ENCODE measurements at regions not wholly inside any gene's neighbourhood (a gene's known extent, or its start where the extent isn't known, plus 50 kb on each side); places are given as distances from the start of the nearest gene placed in this dataset.

DNA sequence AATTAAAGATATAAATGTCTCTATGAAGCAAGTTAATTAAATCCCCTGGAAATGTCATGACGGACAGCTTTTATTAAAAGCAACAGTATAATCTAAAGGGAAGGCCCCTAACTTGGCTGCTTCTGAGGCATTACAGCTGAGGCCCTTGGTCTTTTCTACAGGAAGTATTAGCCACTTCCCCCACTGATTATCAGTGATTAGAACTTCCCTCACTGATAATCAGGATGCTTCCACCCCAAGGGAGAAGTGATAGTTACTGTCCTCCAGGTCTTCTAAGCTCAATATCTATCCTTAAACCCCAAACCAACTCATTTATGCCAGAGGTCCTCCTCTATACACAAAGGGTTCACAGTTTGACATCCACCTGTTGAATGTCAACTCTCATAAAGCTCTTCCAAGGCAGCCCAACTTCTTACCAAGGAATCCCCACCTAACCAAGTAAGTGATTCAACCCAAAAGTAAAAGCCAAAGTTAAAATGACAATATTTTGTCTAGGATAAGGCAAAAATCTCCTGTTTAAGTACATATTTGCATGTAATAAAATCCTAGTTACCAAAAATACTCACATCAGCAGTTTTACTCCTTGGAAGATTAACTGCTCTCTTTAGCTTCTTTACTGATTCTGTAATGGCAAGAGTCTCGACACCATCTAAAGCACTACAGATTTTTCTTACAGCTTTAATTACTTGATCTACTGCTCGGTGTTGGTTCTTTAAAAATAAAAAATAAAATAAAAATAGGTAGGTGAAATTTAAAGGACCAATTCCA is 58.6 kb upstream of the RPS13 start:
- no TSS peak for BruUV-seq (replicated peaks)
- TF ChIP-seq SIN3A (IDR thresholded peaks at IDR 0.05; ENCODE audit: borderline replicate concordance, insufficient read depth, low read depth, low read length) = no peak
- TF ChIP-seq POLR2AphosphoS5 (IDR thresholded peaks at IDR 0.05; ENCODE audit: low read depth, low read length) = no peak
- no peak for TF ChIP-seq TCF7L2 (IDR thresholded peaks at IDR 0.05; ENCODE audit: low read depth, low read length)
- TF ChIP-seq, protein P1, sequence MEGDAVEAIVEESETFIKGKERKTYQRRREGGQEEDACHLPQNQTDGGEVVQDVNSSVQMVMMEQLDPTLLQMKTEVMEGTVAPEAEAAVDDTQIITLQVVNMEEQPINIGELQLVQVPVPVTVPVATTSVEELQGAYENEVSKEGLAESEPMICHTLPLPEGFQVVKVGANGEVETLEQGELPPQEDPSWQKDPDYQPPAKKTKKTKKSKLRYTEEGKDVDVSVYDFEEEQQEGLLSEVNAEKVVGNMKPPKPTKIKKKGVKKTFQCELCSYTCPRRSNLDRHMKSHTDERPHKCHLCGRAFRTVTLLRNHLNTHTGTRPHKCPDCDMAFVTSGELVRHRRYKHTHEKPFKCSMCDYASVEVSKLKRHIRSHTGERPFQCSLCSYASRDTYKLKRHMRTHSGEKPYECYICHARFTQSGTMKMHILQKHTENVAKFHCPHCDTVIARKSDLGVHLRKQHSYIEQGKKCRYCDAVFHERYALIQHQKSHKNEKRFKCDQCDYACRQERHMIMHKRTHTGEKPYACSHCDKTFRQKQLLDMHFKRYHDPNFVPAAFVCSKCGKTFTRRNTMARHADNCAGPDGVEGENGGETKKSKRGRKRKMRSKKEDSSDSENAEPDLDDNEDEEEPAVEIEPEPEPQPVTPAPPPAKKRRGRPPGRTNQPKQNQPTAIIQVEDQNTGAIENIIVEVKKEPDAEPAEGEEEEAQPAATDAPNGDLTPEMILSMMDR (IDR thresholded peaks at IDR 0.05) = no peak
- TF ChIP-seq, protein P2, sequence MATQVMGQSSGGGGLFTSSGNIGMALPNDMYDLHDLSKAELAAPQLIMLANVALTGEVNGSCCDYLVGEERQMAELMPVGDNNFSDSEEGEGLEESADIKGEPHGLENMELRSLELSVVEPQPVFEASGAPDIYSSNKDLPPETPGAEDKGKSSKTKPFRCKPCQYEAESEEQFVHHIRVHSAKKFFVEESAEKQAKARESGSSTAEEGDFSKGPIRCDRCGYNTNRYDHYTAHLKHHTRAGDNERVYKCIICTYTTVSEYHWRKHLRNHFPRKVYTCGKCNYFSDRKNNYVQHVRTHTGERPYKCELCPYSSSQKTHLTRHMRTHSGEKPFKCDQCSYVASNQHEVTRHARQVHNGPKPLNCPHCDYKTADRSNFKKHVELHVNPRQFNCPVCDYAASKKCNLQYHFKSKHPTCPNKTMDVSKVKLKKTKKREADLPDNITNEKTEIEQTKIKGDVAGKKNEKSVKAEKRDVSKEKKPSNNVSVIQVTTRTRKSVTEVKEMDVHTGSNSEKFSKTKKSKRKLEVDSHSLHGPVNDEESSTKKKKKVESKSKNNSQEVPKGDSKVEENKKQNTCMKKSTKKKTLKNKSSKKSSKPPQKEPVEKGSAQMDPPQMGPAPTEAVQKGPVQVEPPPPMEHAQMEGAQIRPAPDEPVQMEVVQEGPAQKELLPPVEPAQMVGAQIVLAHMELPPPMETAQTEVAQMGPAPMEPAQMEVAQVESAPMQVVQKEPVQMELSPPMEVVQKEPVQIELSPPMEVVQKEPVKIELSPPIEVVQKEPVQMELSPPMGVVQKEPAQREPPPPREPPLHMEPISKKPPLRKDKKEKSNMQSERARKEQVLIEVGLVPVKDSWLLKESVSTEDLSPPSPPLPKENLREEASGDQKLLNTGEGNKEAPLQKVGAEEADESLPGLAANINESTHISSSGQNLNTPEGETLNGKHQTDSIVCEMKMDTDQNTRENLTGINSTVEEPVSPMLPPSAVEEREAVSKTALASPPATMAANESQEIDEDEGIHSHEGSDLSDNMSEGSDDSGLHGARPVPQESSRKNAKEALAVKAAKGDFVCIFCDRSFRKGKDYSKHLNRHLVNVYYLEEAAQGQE (IDR thresholded peaks at IDR 0.05; ENCODE audit: insufficient read depth in 1 of 2, low read depth in 2 of 2, low read length in 1 of 2) = no peak
- peaks cover 4% of the 10 kb centered on the region; the same call in 1 of the 2 replicates for H3K36me3 ChIP-seq (ENCODE audit: control insufficient read depth, insufficient read depth, low read length)
- intact Hi-C loops (cut with micrococcal nuclease; ENCODE audit: unreplicated experiment) (no loop called here), in situ Hi-C loops (cut with HindIII; ENCODE audit: low pct_unique_long_range_greater_than_20kb, low sequenced_read_pairs) (no loop called here)
- ChIA-PET CTCF (interaction anchor here (0.5 kb wide), 1 partner anchor 363 kb away, joined by 3 read pairs; no protein-coding TSS in a partner anchor), POLR2A (no interaction called here)
- no peak for ATAC-seq
- no peak for DNase-seq (ENCODE audit: low read depth, low spot score)
- H3K4me1 ChIP-seq (ENCODE audit: control insufficient read depth, insufficient read depth, low read length) = no peaks in the 10 kb centered on the region
- no peak overlapping the region for H3K4me3 ChIP-seq (ENCODE audit: low read depth in 2 of 2, low read length in 2 of 2)
- no peak overlapping the region for H3K27ac ChIP-seq (ENCODE audit: low read length)
- no peaks in the 10 kb centered on the region for H3K27me3 ChIP-seq (ENCODE audit: control insufficient read depth, insufficient read depth, low read length)
- H3K9me3 ChIP-seq (ENCODE audit: control insufficient read depth, insufficient read depth, low read depth, low read length) = no peaks in the 10 kb centered on the region

DNA sequence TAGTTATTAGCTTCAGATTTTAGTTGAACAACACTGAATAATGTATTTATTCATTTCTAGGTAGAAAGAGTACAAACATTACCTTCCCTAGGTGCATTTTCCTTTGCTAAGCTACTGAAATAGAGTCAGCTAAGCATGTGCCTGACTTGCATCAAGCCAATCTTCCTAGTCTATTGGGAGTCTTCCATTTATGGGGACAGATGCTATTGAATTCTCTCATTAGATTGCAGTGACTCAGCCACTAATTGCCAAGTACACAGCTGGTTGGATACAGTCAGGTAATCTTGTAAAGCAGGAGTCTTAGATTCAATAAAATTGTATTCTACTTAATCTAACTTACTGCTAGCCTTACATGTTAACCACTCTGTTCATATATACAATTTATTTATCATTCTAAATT is 55.2 kb upstream of the RPS13 start:
- Histone ChIP-seq H3K4me1 (ENCODE audit: control insufficient read depth, insufficient read depth, low read length) (no peaks in the 10 kb centered on the region), H3K4me3 (ENCODE audit: low read depth in 2 of 2, low read length in 2 of 2) (no peak overlapping the region), H3K9me3 (ENCODE audit: control insufficient read depth, insufficient read depth, low read depth, low read length) (no peaks in the 10 kb centered on the region), H3K36me3 (ENCODE audit: control insufficient read depth, insufficient read depth, low read length) (peaks cover 7% of the 10 kb centered on the region; the same call in 1 of the 2 replicates), H3K27me3 (ENCODE audit: control insufficient read depth, insufficient read depth, low read length) (no peaks in the 10 kb centered on the region), H3K27ac (ENCODE audit: low read length) (no peak overlapping the region)
- CTCF ChIA-PET = no interaction called here
- TF ChIP-seq, protein P1 (IDR thresholded peaks at IDR 0.05) = no peak
- TF ChIP-seq SIN3A (IDR thresholded peaks at IDR 0.05; ENCODE audit: borderline replicate concordance, insufficient read depth, low read depth, low read length) (no peak), TCF7L2 (IDR thresholded peaks at IDR 0.05; ENCODE audit: low read depth, low read length) (no peak), POLR2AphosphoS5 (IDR thresholded peaks at IDR 0.05; ENCODE audit: low read depth, low read length) (no peak)
- TF ChIP-seq, protein P2 (IDR thresholded peaks at IDR 0.05; ENCODE audit: insufficient read depth in 1 of 2, low read depth in 2 of 2, low read length in 1 of 2) = no peak
- intact Hi-C loops (cut with micrococcal nuclease; ENCODE audit: unreplicated experiment) (no loop called here), in situ Hi-C loops (cut with HindIII; ENCODE audit: low pct_unique_long_range_greater_than_20kb, low sequenced_read_pairs) (no loop called here)
- DNase-seq (ENCODE audit: low read depth, low spot score) = no peak
- no peak for ATAC-seq
- BruUV-seq (replicated peaks) = no TSS peak
- POLR2A ChIA-PET = interaction anchor here (0.6 kb wide), 1 partner anchor 77 kb away, joined by 3 read pairs; no protein-coding TSS in a partner anchor
